GM19455 (cell line): ENCODE measurements at regions not wholly inside any gene's neighbourhood (a gene's known extent, or its start where the extent isn't known, plus 50 kb on each side); places are given as distances from the start of the nearest gene placed in this dataset.
"Not testable (repeated sequence)": the region's sequence is repeated elsewhere in the genome, so short reads cannot be mapped to it uniquely, and the experiment has no call there.

Experiments used
- ATAC-seq: cut with Tn5 transposase; IDR thresholded peaks from one replicate; pipeline ENCODE4 v1.9.1; 2021; ENCODE audit not compliant: unreplicated experiment

- ATAC-seq, result no peak
Observed at GRCh38 chr1:181324797-181325616, 158.3 kb upstream of the CACNA1E start.

GRCh38 chr1:181325765-181326164 is 157.6 kb upstream of the CACNA1E start:
- not testable (repeated sequence) for ATAC-seq

GRCh38 chr1:181326348-181326747 is 157.0 kb upstream of the CACNA1E start:
- ATAC-seq, result no peak

GRCh38 chr1:181327796-181328195 is 155.5 kb upstream of the CACNA1E start:
- no peak for ATAC-seq

- no peak for ATAC-seq
Observed at GRCh38 chr1:181334724-181335123, 148.6 kb upstream of the CACNA1E start.

GRCh38 chr1:181335631-181336030 is 147.7 kb upstream of the CACNA1E start:
- ATAC-seq, result no peak

- ATAC-seq, result no peak
Observed at GRCh38 chr1:181341026-181341632, 142.2 kb upstream of the CACNA1E start.

- ATAC-seq, result no peak
Observed at GRCh38 chr1:181344091-181344490, 139.2 kb upstream of the CACNA1E start.

- no peak for ATAC-seq
Observed at GRCh38 chr1:181345146-181345545, 138.2 kb upstream of the CACNA1E start.

- no peak for ATAC-seq
Observed at GRCh38 chr1:181347495-181348390, 135.6 kb upstream of the CACNA1E start.

- no peak for ATAC-seq
Observed at GRCh38 chr1:181349512-181349911, 133.8 kb upstream of the CACNA1E start.

GRCh38 chr1:181350131-181350530 is 133.2 kb upstream of the CACNA1E start:
- no peak for ATAC-seq

GRCh38 chr1:181351740-181352139 is 131.6 kb upstream of the CACNA1E start:
- ATAC-seq, result no peak

GRCh38 chr1:181352695-181353094 is 130.6 kb upstream of the CACNA1E start:
- ATAC-seq, result no peak

- no peak for ATAC-seq
Observed at GRCh38 chr1:181353526-181353925, 129.8 kb upstream of the CACNA1E start.

- ATAC-seq, result no peak
Observed at GRCh38 chr1:181354865-181355264, 128.5 kb upstream of the CACNA1E start.

GRCh38 chr1:181356505-181357340 is 126.6 kb upstream of the CACNA1E start:
- no peak for ATAC-seq

- ATAC-seq, result no peak
Observed at GRCh38 chr1:181359012-181359411, 124.3 kb upstream of the CACNA1E start.

GRCh38 chr1:181364801-181365200 is 118.5 kb upstream of the CACNA1E start:
- ATAC-seq, result no peak

GRCh38 chr1:181366910-181367309 is 116.4 kb upstream of the CACNA1E start:
- no peak for ATAC-seq

- ATAC-seq, result no peak
Observed at GRCh38 chr1:181369416-181369815, 113.9 kb upstream of the CACNA1E start.
